Renal cortex interstitium (tissue), 11 donors: ENCODE measurements at regions not wholly inside any gene's neighbourhood (a gene's known extent, or its start where the extent isn't known, plus 50 kb on each side); places are given as distances from the start of the nearest gene placed in this dataset.
"Not testable (repeated sequence)": the region's sequence is repeated elsewhere in the genome, so short reads cannot be mapped to it uniquely, and the experiment has no call there.

Experiments used
- DNase-seq, 11 donors: peaks; one replicate each; pipeline ENCODE4 v3.0.0-alpha.2; 2013; ENCODE audit warnings: low read depth in 9 of 11, low spot score in 4 of 11; ENCODE audit errors: extremely low read depth in 1 of 11

GRCh38 chr9:67334727-67335572, 342.6 kb upstream of the SPATA31A3 start:
- DNase-seq = not testable (repeated sequence)

- not testable (repeated sequence) for DNase-seq
Measured at GRCh38 chr9:67331634-67332033, 339.3 kb upstream of the SPATA31A3 start.

GRCh38 chr9:67313409-67313808, 321.1 kb upstream of the SPATA31A3 start:
- not testable (repeated sequence) for DNase-seq

GRCh38 chr9:67312504-67312903, 320.2 kb upstream of the SPATA31A3 start:
- DNase-seq = not testable (repeated sequence)

GRCh38 chr9:67307109-67307508, 314.8 kb upstream of the SPATA31A3 start:
- not testable (repeated sequence) for DNase-seq

- DNase-seq = not testable (repeated sequence)
Measured at GRCh38 chr9:67288797-67289196, 296.4 kb upstream of the SPATA31A3 start.

GRCh38 chr9:67288117-67288735, 295.9 kb upstream of the SPATA31A3 start:
- DNase-seq = not testable (repeated sequence)

- not testable (repeated sequence) for DNase-seq
Measured at GRCh38 chr9:67284299-67284698, 291.9 kb upstream of the SPATA31A3 start.

GRCh38 chr9:67281574-67281973, 289.2 kb upstream of the SPATA31A3 start:
- DNase-seq = not testable (repeated sequence)

- not testable (repeated sequence) for DNase-seq
Measured at GRCh38 chr9:67269692-67270091, 277.3 kb upstream of the SPATA31A3 start.

GRCh38 chr9:67257894-67258293, 265.5 kb upstream of the SPATA31A3 start:
- DNase-seq = not testable (repeated sequence)

- DNase-seq = not testable (repeated sequence)
Measured at GRCh38 chr9:67248967-67249366, 256.6 kb upstream of the SPATA31A3 start.

GRCh38 chr9:67212073-67212472, 219.7 kb upstream of the SPATA31A3 start:
- DNase-seq = not testable (repeated sequence)

- not testable (repeated sequence) for DNase-seq
Measured at GRCh38 chr9:67210842-67211241, 218.5 kb upstream of the SPATA31A3 start.

- DNase-seq = not testable (repeated sequence)
Measured at GRCh38 chr9:67208831-67209437, 216.6 kb upstream of the SPATA31A3 start.

- not testable (repeated sequence) for DNase-seq
Measured at GRCh38 chr9:67196135-67196534, 203.8 kb upstream of the SPATA31A3 start.

GRCh38 chr9:67195357-67195756, 203.0 kb upstream of the SPATA31A3 start:
- DNase-seq = not testable (repeated sequence)

- DNase-seq = not testable (repeated sequence)
Measured at GRCh38 chr9:67179185-67179584, 186.8 kb upstream of the SPATA31A3 start.

GRCh38 chr9:67175167-67175566, 182.8 kb upstream of the SPATA31A3 start:
- not testable (repeated sequence) for DNase-seq

- DNase-seq = not testable (repeated sequence)
Measured at GRCh38 chr9:67171721-67172120, 179.4 kb upstream of the SPATA31A3 start.
